ENCODE measurements at regions not wholly inside any gene's neighbourhood (a gene's known extent, or its start where the extent isn't known, plus 50 kb on each side); places are given as distances from the start of the nearest gene placed in this dataset.

DNA sequence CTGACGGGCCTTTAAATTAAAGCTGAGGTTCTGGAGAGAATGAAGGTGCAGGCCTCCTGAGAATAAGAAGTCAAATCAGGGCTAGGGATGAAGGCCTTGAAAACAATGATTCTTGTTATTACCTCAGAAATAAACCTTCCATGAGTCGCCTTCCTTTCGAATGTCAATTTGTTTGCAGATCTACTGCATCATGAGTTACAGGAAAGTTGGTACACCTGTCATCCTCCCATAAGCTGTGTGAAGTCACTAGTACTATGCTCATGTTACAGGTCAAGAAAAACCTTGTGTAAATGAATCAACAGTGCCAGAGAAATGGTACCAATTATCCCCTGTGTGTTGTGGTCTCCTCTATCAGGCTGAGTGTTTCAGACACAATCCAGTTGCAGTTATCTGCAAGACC lies 281.2 kb upstream of the PLXNA2 start:
- no TSS peak for BruUV-seq (replicated peaks)
- Histone ChIP-seq H3K36me3 (ENCODE audit: control insufficient read depth, insufficient read depth, low read length) (no peaks in the 10 kb centered on the region; the same call in 1 of the 2 replicates), H3K9me3 (ENCODE audit: control insufficient read depth, insufficient read depth, low read depth, low read length) (no peaks in the 10 kb centered on the region), H3K27ac (ENCODE audit: low read length) (no peak overlapping the region), H3K4me3 (ENCODE audit: low read depth in 2 of 2, low read length in 2 of 2) (no peak overlapping the region), H3K4me1 (ENCODE audit: control insufficient read depth, insufficient read depth, low read length) (no peaks in the 10 kb centered on the region), H3K27me3 (ENCODE audit: control insufficient read depth, insufficient read depth, low read length) (no peaks in the 10 kb centered on the region; the same call in 1 of the 2 replicates)
- ATAC-seq (no peak), DNase-seq (ENCODE audit: low read depth, low spot score) (no peak)
- CTCF ChIA-PET, result interaction anchor here (0.6 kb wide), 1 partner anchor 503 kb away, joined by 4 read pairs; no protein-coding TSS in a partner anchor
- POLR2A ChIA-PET, result no interaction called here
- TF ChIP-seq, protein P1, sequence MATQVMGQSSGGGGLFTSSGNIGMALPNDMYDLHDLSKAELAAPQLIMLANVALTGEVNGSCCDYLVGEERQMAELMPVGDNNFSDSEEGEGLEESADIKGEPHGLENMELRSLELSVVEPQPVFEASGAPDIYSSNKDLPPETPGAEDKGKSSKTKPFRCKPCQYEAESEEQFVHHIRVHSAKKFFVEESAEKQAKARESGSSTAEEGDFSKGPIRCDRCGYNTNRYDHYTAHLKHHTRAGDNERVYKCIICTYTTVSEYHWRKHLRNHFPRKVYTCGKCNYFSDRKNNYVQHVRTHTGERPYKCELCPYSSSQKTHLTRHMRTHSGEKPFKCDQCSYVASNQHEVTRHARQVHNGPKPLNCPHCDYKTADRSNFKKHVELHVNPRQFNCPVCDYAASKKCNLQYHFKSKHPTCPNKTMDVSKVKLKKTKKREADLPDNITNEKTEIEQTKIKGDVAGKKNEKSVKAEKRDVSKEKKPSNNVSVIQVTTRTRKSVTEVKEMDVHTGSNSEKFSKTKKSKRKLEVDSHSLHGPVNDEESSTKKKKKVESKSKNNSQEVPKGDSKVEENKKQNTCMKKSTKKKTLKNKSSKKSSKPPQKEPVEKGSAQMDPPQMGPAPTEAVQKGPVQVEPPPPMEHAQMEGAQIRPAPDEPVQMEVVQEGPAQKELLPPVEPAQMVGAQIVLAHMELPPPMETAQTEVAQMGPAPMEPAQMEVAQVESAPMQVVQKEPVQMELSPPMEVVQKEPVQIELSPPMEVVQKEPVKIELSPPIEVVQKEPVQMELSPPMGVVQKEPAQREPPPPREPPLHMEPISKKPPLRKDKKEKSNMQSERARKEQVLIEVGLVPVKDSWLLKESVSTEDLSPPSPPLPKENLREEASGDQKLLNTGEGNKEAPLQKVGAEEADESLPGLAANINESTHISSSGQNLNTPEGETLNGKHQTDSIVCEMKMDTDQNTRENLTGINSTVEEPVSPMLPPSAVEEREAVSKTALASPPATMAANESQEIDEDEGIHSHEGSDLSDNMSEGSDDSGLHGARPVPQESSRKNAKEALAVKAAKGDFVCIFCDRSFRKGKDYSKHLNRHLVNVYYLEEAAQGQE (IDR thresholded peaks at IDR 0.05; ENCODE audit: insufficient read depth in 1 of 2, low read depth in 2 of 2, low read length in 1 of 2), result no peak
- no peak for TF ChIP-seq TCF7L2 (IDR thresholded peaks at IDR 0.05; ENCODE audit: low read depth, low read length)
- TF ChIP-seq POLR2AphosphoS5 (IDR thresholded peaks at IDR 0.05; ENCODE audit: low read depth, low read length), result no peak
- TF ChIP-seq, protein P2, sequence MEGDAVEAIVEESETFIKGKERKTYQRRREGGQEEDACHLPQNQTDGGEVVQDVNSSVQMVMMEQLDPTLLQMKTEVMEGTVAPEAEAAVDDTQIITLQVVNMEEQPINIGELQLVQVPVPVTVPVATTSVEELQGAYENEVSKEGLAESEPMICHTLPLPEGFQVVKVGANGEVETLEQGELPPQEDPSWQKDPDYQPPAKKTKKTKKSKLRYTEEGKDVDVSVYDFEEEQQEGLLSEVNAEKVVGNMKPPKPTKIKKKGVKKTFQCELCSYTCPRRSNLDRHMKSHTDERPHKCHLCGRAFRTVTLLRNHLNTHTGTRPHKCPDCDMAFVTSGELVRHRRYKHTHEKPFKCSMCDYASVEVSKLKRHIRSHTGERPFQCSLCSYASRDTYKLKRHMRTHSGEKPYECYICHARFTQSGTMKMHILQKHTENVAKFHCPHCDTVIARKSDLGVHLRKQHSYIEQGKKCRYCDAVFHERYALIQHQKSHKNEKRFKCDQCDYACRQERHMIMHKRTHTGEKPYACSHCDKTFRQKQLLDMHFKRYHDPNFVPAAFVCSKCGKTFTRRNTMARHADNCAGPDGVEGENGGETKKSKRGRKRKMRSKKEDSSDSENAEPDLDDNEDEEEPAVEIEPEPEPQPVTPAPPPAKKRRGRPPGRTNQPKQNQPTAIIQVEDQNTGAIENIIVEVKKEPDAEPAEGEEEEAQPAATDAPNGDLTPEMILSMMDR (IDR thresholded peaks at IDR 0.05), result no peak
- TF ChIP-seq SIN3A (IDR thresholded peaks at IDR 0.05; ENCODE audit: borderline replicate concordance, insufficient read depth, low read depth, low read length), result no peak
- intact Hi-C loops (cut with micrococcal nuclease; ENCODE audit: unreplicated experiment) (no loop called here), in situ Hi-C loops (cut with HindIII; ENCODE audit: low pct_unique_long_range_greater_than_20kb, low sequenced_read_pairs) (no loop called here)

DNA sequence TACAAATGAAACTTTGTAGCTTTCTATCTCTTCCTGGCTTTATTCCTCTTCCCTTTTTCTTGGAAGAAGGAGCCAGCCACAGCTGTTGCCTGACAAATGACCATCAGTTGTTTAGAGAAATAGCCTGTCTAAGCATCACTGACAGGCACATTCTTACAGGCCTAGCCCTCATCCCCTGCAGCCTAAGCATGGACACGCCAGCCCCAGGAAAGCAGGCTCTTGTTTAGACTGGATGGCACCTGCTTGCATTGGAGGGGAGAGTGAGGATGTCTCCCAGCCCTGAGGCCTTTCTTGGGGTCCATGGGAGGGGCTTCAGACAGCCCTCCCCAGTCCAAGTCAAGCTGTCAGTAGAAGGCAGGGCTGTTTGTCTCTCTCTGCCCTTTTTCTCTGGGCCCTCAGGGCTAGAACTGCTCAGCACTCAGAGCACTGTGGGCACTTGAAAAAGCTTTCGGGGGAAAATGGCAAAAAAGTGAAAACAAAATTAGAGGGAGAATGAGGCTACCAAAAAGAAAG lies 282.5 kb upstream of the PLXNA2 start:
- no peak overlapping the region for H3K27ac ChIP-seq (ENCODE audit: low read length)
- H3K9me3 ChIP-seq (ENCODE audit: control insufficient read depth, insufficient read depth, low read depth, low read length), result no peaks in the 10 kb centered on the region
- H3K27me3 ChIP-seq (ENCODE audit: control insufficient read depth, insufficient read depth, low read length), result no peaks in the 10 kb centered on the region; the same call in 1 of the 2 replicates
- POLR2A ChIA-PET, result no interaction called here
- no peaks in the 10 kb centered on the region for H3K36me3 ChIP-seq (ENCODE audit: control insufficient read depth, insufficient read depth, low read length)
- in situ Hi-C loops (cut with HindIII; ENCODE audit: low pct_unique_long_range_greater_than_20kb, low sequenced_read_pairs), result no loop called here
- TF ChIP-seq, protein P1 (IDR thresholded peaks at IDR 0.05; ENCODE audit: insufficient read depth in 1 of 2, low read depth in 2 of 2, low read length in 1 of 2), result no peak
- intact Hi-C loops (cut with micrococcal nuclease; ENCODE audit: unreplicated experiment), result no loop called here
- no peaks in the 10 kb centered on the region for H3K4me1 ChIP-seq (ENCODE audit: control insufficient read depth, insufficient read depth, low read length)
- CTCF ChIA-PET, result no interaction called here
- no peak overlapping the region for H3K4me3 ChIP-seq (ENCODE audit: low read depth in 2 of 2, low read length in 2 of 2)
- BruUV-seq (replicated peaks), result no TSS peak
- ATAC-seq (no peak), DNase-seq (ENCODE audit: low read depth, low spot score) (no peak)
